Stimulated activated CD8-positive, alpha-beta memory T cell treated with anti-CD3 and anti-CD28 coated beads, Interleukin-4, amount 100 ng/mL, for 4 hours (primary cell): ENCODE measurements at regions not wholly inside any gene's neighbourhood (a gene's known extent, or its start where the extent isn't known, plus 50 kb on each side); places are given as distances from the start of the nearest gene placed in this dataset.
"Not testable (repeated sequence)": the region's sequence is repeated elsewhere in the genome, so short reads cannot be mapped to it uniquely, and the experiment has no call there.

ENCODE experiments used
- DNase-seq, 2 donors: peaks; one replicate each; pipeline ENCODE4 v3.0.0-alpha.2; 2020; ENCODE audit warnings: low read depth in 2 of 2, low spot score in 1 of 2

DNA sequence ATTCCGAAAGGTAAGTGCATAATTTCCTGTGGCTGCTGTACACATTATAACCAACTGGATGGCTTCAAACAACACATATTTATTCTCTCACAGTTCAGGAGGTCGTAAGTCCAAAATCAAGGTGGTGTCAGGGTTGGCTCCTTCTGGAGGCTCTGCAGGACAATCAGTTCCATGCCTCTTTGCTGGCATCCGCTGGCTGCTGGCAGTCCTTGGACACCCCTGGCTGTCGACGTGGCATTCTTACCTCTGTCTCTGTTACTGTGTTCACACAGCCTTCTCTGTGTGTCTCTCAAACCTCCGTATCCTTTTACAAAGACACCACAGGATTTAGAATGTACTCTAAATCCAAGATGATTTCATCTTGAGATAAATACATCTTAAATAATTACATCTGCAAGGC, 398.8 kb upstream of the ATP10A start:
- no peak for DNase-seq

DNA sequence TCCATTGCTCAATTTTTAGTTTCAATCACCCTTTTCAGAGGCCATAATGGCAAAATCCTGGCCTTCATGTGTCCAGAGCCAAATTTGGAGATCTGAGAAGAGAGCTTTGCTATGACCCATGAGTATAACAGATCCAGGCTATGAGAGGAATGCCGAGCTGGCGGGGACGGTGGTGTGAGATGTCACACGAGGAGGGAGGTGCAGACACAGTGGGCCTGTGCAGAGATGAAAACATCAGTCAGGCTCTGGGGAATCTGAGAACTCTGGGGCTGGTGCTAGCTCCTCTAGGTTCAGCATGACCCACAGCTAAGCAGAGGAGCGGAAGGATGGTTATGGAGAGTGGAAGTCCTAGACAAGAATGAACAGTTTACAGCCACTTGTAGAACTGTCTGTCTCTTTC, 398.3 kb upstream of the ATP10A start:
- no peak for DNase-seq

DNA sequence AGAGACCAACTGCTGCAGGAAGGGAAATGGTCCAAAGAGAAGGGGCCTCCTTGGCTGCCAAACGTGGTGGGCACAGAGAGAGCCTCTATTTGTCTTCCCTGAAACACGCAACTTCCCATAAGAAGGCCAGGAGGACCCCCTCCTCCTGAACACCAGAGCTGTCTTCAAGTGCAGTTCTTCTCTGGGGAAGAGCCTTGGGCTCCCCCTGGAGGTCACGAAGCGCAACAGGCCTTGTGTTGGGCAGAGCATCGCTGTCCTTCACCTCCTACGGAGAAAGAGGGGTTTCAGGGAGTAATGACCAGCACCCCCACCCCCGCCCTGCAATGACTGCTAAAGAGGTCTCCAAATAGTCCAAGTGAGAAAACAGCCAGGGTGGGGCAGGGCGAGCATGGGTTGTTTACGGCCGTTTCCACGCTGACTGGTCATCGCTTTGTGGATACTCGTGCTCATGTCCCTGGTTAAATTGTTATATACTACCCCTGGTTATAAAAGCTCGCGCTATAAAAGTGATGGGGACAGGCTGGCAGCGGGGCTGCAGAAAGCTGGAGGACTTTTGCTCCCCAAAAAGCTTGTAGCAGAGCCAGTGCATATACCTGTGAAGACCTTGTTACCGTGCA, 397.5 kb upstream of the ATP10A start:
- no peak for DNase-seq

DNA sequence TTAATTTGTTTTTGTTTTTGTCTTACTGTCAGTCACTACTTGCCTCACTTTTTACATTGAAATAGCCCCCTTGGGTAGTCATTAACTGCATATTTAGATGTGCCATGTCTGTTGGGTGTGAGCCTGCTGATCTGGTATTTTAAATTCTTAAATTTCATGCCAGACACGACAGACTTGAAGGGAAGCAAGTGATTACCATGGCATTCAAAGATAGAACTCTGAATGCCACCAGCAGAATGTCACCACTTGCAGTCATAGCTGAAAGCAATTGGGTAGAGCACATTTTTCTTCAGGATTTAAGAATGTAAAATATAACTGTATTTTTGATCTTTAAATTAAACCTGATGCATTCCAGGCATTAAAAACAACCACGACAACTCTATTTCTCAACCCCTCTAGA, 396.5 kb upstream of the ATP10A start:
- no peak for DNase-seq

DNA sequence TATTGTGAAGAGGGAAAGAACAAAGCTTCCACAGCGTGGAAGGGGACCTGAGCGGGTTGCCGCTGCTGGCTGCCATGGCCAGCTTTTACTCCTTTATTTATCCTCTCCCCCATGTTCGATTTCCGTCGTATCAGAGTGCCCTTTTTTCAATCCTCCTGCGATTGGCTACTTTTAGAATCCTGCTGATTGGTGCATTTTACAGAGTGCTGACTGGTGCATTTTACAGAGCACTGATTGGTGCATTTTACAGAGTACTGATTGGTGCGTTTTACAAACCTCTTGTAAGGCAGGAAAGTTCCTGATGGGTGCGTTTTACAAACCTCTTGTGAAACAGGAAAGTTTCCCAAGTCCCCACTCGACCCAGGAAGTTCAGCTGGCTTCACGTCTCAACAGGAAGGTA, 381.7 kb upstream of the ATP10A start:
- not testable (repeated sequence) for DNase-seq

DNA sequence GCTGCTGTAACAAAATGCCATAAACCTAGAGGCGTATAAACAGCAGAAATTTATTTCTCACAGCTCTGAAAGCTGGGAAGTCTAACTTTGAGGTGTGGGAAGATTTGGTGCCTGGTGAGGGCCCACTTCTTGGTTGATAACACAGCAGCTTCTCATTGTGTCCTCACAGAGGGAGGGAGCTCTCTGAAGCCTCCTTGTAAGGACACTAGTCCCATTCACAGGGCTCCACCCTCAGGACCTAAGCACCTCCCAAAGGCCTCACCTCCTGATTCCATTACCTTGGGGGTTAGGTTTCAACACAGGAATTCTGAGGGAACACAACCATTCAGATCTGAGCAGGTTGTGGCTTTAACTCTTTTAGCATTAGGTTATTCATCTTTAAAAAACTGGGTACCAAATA, 380.3 kb upstream of the ATP10A start:
- no peak for DNase-seq

DNA sequence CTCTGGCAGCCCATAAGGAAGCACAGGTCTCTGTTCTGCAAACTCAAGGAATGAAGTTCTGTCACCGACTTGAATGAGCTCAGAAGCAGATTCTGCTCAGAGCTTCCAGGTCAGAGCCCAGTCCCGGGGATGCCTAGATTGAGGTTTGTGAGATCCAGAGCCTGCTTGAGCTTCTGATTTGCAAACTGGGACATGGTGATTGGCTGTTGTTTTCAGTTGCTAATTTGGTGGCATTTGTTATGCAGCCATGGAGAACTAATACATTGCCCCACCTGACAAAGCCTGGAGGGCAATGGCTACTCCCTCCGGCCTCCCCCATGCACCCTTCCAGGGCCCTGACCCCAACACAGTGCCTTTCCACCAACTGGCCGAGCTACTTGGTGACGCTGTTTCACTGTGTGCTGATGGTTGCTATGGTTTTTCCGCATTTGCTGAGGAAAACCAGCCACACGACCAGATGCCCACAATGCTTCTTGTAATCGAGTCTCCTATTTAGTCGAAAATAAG, 379.5 kb upstream of the ATP10A start:
- no peak for DNase-seq

DNA sequence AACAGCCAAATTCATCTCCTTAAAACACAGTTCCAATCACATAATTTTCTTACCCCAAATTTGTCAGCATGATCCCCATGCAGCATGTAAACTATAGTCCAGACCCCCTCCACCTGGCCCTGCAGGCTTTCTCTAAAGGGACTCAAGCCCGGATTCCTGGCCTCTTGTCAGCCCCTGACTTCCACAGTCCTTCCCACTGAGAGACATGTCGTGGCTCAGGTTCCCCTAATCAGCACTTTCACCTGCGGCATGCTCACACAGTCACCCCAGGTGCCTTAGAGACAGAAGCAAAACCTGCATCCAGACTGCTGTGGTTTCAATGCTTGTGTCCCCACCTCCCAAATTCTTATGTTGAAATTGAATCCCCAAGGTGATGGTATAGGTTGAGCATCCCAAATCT, 372.7 kb upstream of the ATP10A start:
- DNase-seq: no peak

DNA sequence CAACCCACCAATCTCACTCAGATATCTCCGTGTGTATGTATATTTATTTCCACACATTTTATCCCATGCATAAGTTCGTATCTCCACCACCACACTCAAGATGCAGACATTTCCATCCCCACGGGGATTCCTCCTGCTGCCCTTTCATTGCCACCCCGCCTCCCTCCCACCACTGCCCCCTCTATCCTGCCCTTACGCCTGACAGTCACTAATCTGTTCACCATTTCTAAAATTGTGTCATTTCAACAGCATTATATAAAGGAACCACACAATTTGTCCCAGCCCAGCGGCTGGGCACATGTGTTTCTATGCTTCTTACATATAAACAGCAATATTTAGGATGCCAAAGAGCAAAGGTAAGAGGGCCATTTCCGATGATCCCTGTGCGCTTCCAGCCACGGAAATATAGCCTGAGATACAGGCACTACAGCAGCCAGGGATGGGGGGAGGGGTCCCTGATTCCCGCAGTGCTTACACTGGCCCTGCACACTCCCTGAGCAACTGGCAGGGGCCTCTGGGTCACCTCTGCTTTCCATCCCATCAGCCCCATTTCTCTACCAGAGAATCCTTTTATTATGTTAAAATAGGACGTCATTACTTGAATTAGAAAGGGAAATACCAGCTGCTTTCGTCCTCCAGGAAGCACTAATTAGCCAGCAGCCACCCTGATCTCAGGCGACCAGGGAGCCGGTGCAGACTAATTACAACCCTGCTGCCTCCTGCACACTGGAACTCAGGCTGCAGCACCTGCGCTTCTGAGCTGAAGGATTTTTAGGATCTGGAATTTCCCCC, 372.0 kb upstream of the ATP10A start:
- DNase-seq: no peak

DNA sequence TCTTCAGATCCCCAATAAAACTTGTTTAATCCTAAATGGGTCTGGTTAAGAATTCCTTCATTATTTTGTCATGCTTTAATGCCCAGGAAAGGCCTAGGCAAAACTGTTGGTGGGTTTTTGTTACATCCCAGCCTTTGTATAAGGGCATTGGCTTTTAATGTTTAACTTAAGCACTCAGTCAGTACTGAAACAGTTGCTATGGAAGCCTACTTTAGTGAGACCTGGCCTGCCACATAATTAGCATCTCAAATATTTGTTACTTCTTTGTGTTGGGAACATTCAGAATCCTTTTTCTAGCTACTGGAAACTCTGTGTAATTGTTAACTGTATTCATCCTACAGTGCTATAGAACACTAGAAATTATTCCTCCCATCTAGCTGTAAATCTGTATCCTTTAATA, 369.6 kb upstream of the ATP10A start:
- no peak for DNase-seq

DNA sequence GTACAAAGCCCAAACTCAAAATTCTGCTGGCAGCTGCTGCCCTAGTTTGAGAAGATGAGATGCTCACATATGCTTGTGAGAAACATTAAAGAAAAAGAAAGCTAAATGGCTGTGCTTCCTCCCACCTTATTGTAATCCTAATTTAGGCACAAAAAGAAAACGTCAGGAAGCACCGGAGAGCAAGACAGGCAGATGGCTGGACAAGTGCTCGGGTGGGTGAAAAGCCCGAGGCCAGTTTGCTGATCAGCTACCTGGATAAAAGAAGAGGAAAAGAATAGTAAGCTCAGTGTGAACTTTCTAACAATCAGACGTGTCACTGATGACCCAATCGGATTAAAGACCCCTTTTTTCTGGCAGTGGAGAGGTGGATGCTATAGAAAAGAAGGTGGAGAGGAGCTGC, 368.0 kb upstream of the ATP10A start:
- DNase-seq: no peak

DNA sequence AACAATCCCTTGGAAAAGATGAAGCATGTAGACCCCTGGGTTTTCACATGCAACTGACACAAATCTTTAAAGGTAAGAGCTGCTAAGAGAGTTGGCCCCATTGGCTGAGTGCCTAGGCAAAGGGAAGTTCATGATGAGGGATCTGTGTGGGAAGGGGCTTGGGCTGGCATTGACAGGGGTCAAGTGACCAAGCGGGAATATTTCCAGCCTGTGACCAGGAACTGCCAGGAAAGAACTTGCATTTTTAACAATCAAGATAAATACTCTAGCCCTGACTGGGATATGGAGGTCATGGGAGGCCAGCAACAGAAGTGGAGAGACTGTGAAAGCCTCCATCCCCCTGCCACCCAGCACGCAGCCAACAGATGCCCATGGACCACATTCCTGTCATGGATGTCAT, 361.1 kb upstream of the ATP10A start:
- no peak for DNase-seq

DNA sequence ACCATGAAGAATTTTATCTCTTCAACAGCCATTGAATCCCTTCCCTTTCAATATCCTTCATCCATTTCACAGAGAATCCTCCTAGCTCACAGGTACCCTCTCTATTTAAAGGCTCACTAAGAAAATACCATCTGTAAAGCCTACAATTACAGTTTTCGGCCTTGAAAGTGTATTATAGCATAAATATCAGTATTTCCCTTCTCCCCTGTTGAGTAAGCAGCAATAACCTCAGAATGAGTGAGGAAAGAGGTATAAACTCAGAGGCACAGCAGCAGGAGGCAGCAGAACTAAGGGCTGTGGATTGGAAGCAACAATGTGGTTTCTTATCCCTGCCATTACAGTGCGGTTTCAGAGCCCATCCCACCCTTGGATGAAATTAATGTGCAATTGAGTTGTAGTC, 360.6 kb upstream of the ATP10A start:
- no peak for DNase-seq

DNA sequence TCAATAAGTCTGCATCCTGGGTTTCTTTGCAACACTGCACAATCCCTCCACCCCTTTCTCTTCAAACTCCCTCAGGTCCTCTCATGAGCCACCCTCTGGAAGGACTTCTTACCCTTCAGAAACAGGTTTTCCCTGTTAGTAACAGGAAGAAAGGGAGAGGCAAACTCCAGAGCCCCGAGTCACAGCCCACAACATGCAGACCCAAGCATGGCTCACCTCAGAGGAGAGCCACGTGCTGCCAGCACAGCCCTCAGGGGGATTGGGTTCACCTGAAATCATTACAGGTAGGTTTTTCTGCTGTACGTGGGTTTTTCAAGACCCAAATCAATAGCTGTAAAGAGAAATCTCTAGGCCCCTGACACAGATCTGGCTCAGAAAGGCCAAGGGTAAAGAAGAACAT, 359.7 kb upstream of the ATP10A start:
- DNase-seq: no peak

DNA sequence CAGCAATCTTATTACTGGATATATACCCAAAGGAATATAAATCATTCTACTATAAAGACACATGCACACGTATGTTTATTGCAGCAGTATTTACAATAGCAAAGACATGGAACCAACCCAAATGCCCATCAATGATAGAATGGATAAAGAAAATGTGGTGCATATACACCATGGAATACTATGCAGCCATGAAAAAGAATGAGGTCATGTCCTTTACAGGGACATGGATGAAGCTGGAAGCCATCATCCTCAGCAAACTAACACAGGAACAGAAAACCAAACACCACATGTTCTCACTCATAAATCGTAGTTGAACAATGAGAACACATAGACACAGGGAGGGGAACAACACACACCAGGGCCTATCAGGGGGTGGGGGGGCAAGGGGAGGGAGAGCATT, 353.9 kb upstream of the ATP10A start:
- DNase-seq: not testable (repeated sequence)

DNA sequence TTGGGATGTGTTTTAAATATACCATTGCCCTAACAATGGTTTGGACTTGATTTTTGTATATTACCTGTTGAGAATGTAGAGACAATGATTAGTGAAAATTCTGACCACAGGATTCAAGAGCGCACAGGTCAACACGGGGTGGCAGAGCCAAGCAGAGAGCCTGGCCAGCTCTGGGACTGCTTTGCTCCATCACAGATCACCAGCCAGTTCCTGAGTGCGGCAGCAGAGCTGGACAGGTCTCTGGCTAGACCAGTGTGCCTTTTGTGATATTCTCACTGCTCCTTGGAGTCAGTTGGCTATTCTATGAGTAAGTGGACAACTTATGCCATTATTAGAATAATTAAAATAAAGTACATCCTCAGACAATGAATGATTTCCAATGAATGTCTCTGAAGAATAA, 351.2 kb upstream of the ATP10A start:
- DNase-seq: no peak

DNA sequence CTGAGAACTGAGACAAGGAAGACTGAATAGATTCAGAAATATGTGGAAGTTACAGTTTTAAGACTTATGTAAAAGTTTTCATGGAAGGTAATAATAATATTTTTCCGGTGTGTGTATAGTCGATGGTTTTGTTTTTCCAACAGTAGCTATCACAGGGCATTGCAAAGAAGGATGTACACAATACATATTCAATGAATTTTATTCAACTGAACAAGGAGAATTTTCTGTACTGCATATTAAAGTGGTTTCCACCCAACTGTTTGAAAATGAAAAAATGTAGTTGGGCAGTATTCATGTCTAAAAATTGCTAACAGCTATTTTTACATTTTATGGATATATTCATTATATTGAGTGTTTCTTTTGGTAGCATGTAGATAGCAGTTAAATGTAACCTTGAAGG, 350.3 kb upstream of the ATP10A start:
- no peak for DNase-seq

DNA sequence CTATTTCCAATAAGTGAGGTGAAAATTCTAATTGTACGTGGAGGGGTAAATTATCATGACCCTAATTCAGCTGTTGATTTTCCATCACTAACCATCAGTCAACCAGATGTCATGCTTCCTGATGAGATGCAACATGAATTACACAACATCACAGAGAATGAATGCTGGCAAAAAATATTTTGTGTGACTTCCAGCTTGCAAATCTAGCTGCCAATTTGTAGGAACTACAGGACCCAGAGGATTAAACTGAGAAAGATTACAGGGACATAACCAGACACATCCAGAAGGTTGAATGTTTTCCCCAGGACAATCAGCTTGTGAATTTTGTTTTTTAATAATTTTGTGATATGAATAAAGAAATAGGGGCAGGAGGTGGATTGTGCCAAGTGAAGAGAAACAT, 349.0 kb upstream of the ATP10A start:
- no peak for DNase-seq

DNA sequence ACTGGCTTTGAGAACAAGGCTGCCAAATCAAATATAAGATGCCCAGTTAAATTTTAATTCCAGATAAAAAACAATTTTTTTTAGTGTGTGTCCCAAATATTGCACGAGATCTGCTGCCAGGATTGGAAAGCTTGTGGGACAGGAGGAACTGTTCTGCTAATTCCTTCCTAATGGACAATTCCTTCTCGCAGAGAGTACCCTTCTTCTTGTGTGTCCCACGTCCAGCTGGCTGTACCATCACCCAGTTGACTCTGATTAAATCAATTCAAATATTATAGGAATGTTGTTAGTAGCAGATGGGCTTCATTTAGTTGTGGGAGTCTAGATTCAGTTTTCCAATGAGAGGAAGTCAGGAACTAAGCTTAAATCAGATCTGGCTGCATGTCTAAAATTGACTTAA, 347.9 kb upstream of the ATP10A start:
- DNase-seq: no peak

DNA sequence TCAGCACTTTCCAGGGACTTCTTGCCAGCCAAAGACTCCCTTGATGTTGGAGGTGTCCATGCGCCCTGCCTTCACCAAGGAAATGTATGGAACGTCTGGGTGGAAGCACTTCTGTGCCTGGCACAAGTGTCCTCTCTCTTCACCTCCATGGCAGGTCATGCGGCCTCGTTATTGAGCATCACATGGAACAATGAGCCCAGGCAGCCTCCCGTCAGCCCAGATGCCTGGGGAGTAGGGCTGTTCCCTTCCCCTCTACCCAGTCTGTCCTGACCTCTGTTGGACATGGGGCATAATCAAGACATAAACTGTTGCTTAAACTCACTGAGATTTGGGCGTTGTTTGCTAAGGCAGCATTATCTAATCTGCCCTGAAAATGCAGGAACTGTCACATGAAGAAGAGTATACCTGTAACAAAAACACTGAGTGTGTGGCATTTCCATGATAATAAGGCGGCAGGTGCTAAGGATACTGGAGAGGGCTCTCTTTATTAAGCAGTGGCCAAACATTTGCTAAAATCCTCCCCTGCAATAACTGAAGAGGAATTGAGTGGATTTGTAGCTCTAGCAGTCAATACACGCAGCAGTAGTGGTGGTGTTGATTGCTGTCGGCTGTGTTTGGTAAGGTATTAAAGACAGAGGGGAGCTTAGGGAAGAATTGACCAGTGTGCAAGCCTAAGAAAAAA, 338.2 kb upstream of the ATP10A start:
- no peak for DNase-seq

DNA sequence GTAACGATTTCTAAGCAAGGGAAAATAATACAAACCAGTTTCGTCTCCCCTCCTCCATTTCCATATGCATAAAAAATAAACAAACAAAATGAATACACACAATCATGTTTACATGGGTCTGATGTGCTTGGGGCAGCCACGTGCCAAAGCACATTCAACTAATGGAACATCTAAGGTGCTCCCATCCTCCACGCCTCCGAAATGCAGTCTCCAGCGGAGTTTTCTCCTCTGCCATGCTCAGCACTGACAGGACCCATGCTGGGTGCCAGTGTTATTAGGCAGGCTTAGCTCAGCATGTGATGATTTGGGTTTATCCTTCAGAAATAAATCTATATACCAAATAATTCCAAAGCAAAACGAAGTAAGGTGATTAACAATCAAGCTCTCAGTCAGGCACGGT, 337.3 kb upstream of the ATP10A start:
- no peak for DNase-seq

DNA sequence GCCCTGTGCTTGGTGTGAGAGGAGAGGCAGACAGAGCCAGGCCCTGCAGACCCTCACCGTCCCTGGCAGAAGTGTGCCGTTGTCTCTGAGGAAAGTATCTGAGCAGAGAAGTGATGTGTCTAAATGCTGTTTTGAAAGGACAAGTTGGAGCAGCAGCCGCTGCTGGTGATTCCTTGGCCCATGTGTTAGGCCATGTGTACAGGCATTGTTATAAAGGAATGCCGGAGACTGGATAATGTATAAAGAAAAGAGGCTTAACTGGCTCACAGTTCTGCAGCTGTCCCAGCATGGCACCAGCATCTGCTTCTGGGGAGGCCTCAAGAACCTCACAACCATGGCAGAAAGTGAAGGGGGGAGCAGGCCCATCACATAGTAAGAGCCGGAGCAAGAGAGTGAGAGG, 334.6 kb upstream of the ATP10A start:
- no peak for DNase-seq
